HCT116 (cell line): ENCODE measurements at regions not wholly inside any gene's neighbourhood (a gene's known extent, or its start where the extent isn't known, plus 50 kb on each side); places are given as distances from the start of the nearest gene placed in this dataset.

Source experiments
- ATAC-seq: fragments of 200-7000 bp; cut with Tn5 transposase; 2 replicates; pipeline ENCODE4 v1.9.1; 2020; ENCODE audit warnings: mild to moderate bottlenecking, moderate library complexity
- BruUV-seq: library from RNA; stranded (reverse); fragments of 400-500 nt; replicated peaks from 2 replicates; lab custom pipeline; 2021; lab: Mats Ljungman, UMichigan
- CTCF ChIA-PET: fragments of 300-600 bp; sonication (Branson Sonifier 250); formaldehyde crosslinking; loops from one replicate; lab custom pipeline; 2021; ENCODE audit warnings: antibody characterized with exemption; lab: Charles Lee
- POLR2A ChIA-PET: fragments of 300-600, 350-600 bp; sonication (Branson Sonifier 250); formaldehyde crosslinking; loops from one replicate; lab custom pipeline; 2021; ENCODE audit warnings: antibody characterized with exemption; lab: Charles Lee
- RAD21 ChIA-PET, 2 experiments: fragments of 300-600 bp; sonication (Branson Sonifier 250); formaldehyde crosslinking; loops; one replicate each; lab custom pipeline; 2023; ENCODE audit warnings: low total read pairs in 2 of 2; ENCODE audit not compliant: uncharacterized antibody in 2 of 2, unreplicated experiment in 2 of 2, low non-redundant PET in 1 of 2; lab: Charles Lee
- DNase-seq: peaks from one replicate; pipeline ENCODE4 v3.0.0-alpha.2; 2010; ENCODE audit warnings: low read depth, low spot score
- H2AFZ ChIP-seq: fragments of 200-600 bp; shearing (Covaris generic), sonication (generic); 2 replicates; pipeline ENCODE4 v1.6.1; 2017; ENCODE audit warnings: low read depth, mixed run types, mixed read lengths, antibody characterized with exemption, low read length; ENCODE audit not compliant: poor library complexity, severe bottlenecking
- H3K27ac ChIP-seq: 2 replicates; pipeline ENCODE4 v1.5.1; 2012; ENCODE audit warnings: low read depth, low read length
- H3K27me3 ChIP-seq: fragments of 200-600 bp; sonication (generic); 2 replicates; pipeline ENCODE4 v1.6.1; 2016; ENCODE audit warnings: mixed run types, low read length, mixed read lengths; ENCODE audit not compliant: insufficient read depth
- H3K36me3 ChIP-seq, 2 experiments: fragments of 200-500 bp in 1 of 2; fragments of 200-600 bp in 1 of 2; sonication (Bioruptor generic) in 1 of 2; sonication (generic) in 1 of 2; 2 replicates each; pipeline versions ENCODE4 v1.5.1 to v1.6.1; 2014 to 2016; ENCODE audit warnings: low read length in 2 of 2, inconsistent platforms in 1 of 2, mixed read lengths in 1 of 2, mixed run types in 1 of 2; ENCODE audit not compliant: insufficient read depth in 2 of 2, control insufficient read depth in 1 of 2
- H3K4me1 ChIP-seq, 2 experiments: fragments of 200-600 bp in 1 of 2; sonication (generic) in 1 of 2; 2 replicates each; pipeline versions ENCODE4 v1.5.1 to v1.6.1; 2012 to 2017; ENCODE audit warnings: low read length in 2 of 2, inconsistent platforms in 1 of 2, mild to moderate bottlenecking in 1 of 2, mixed read lengths in 1 of 2, mixed run types in 1 of 2, moderate library complexity in 1 of 2; ENCODE audit not compliant: insufficient read depth in 2 of 2, control insufficient read depth in 1 of 2
- H3K4me2 ChIP-seq: fragments of 200-600 bp; sonication (generic); 2 replicates; pipeline ENCODE4 v1.6.1; 2017; ENCODE audit warnings: mixed run types, low read length, mixed read lengths
- H3K4me3 ChIP-seq, 2 experiments: fragments of 200-600 bp in 1 of 2; sonication (generic) in 1 of 2; replicated peaks in 1 of 2; 2 replicates each; pipeline ENCODE4 v1.5.1; 2011 to 2016; ENCODE audit warnings: low read length in 2 of 2, control low read depth in 1 of 2, low read depth in 1 of 2, mild to moderate bottlenecking in 1 of 2, mixed read lengths in 1 of 2, mixed run types in 1 of 2
- H3K79me2 ChIP-seq: fragments of 200-600 bp; sonication (generic); 2 replicates; pipeline ENCODE4 v1.6.1; 2017; ENCODE audit warnings: mild to moderate bottlenecking, mixed run types, low read length, moderate library complexity, mixed read lengths; ENCODE audit not compliant: insufficient read depth
- H3K9ac ChIP-seq: fragments of 200-600 bp; sonication (generic); 2 replicates; pipeline ENCODE4 v1.6.1; 2016; ENCODE audit warnings: low read length, mixed read lengths
- H3K9me2 ChIP-seq: fragments of 200-600 bp; sonication (generic), shearing (Covaris generic); 2 replicates; pipeline ENCODE4 v1.6.1; 2017; ENCODE audit warnings: mixed run types, mild to moderate bottlenecking, moderate library complexity; ENCODE audit not compliant: insufficient read depth
- H3K9me3 ChIP-seq, 2 experiments: fragments of 200-500 bp in 1 of 2; fragments of 200-600 bp in 1 of 2; sonication (Bioruptor generic) in 1 of 2; sonication (generic) in 1 of 2; 2 replicates each; pipeline ENCODE4 v1.6.1; 2014 to 2017; ENCODE audit warnings: low read length in 2 of 2, mixed read lengths in 2 of 2, inconsistent platforms in 1 of 2, low read depth in 1 of 2, mild to moderate bottlenecking in 1 of 2, mixed run types in 1 of 2, moderate library complexity in 1 of 2; ENCODE audit not compliant: control insufficient read depth in 1 of 2, insufficient read depth in 1 of 2
- H4K20me1 ChIP-seq: fragments of 200-600 bp; sonication (generic), shearing (Covaris generic); 2 replicates; pipeline ENCODE4 v1.6.1; 2017; ENCODE audit warnings: mixed run types, mild to moderate bottlenecking, moderate library complexity; ENCODE audit not compliant: insufficient read depth
- ATF3 ChIP-seq: IDR thresholded peaks from 2 replicates; pipeline ENCODE4 v1.6.1; 2012
- CBX3 ChIP-seq: IDR thresholded peaks from 2 replicates; pipeline ENCODE4 v1.6.1; 2012; ENCODE audit warnings: low read depth
- ELF1 ChIP-seq: IDR thresholded peaks from 2 replicates; pipeline ENCODE4 v1.6.1; 2012; ENCODE audit warnings: low read depth, borderline replicate concordance
- EZH2 ChIP-seq: fragments of 200-600 bp; sonication (generic); IDR thresholded peaks from 2 replicates; pipeline ENCODE4 v1.6.1; 2017; ENCODE audit warnings: antibody characterized with exemption, mixed run types
- FOSL1 ChIP-seq: IDR thresholded peaks from 2 replicates; pipeline ENCODE4 v1.6.1; 2012; ENCODE audit warnings: low read depth
- POLR2A ChIP-seq: IDR thresholded peaks from 2 replicates; pipeline ENCODE4 v1.7.0; 2011; ENCODE audit warnings: borderline replicate concordance; ENCODE audit not compliant: insufficient read depth, insufficient read length; ENCODE audit errors: extremely low read depth
- POLR2AphosphoS5 ChIP-seq: IDR thresholded peaks from 2 replicates; pipeline ENCODE4 v1.6.1; 2011; ENCODE audit warnings: mild to moderate bottlenecking, low read depth, low read length, moderate library complexity
- YY1 ChIP-seq: IDR thresholded peaks from 2 replicates; pipeline ENCODE4 v1.6.1; 2011; ENCODE audit warnings: low read length, low read depth, moderate library complexity, mild to moderate bottlenecking; ENCODE audit not compliant: insufficient replicate concordance; ENCODE audit errors: extremely low read depth
- ZBTB33 ChIP-seq: IDR thresholded peaks from 2 replicates; pipeline ENCODE4 v1.6.1; 2011; ENCODE audit warnings: mild to moderate bottlenecking, low read length, moderate library complexity; ENCODE audit not compliant: insufficient replicate concordance; ENCODE audit errors: extremely low read depth
- intact Hi-C: fragments of 100-400 bp; cut with micrococcal nuclease; formaldehyde crosslinking; loops from 2 replicates; pipeline ENCODE4 v1.10.0; 2022
- TF ChIP-seq, protein P1 (sequence below): IDR thresholded peaks from 2 replicates; pipeline ENCODE4 v1.6.1; 2012

GRCh38 chr16:76963614-76964315 lies 227.2 kb upstream of the MON1B start (continued):
- TF ChIP-seq POLR2AphosphoS5 (no peak), YY1 (no peak)

GRCh38 chr16:76964464-76965154 lies 226.4 kb upstream of the MON1B start:
- no TSS peak for BruUV-seq
- RAD21 ChIA-PET = no interaction called here

More at GRCh38 chr16:76964464-76965154, 226.4 kb upstream of the MON1B start:
- CTCF ChIA-PET = no interaction called here
- intact Hi-C loops = no loop called here
- Histone ChIP-seq H3K9me3 (no peaks in the 10 kb centered on the region; a peak in 1 of 4 replicates), H3K9ac (no peak overlapping the region), H3K4me2 (no peak overlapping the region)
- TF ChIP-seq EZH2 (no peak), ELF1 (no peak), CBX3 (no peak), ZBTB33 (no peak), YY1 (no peak), ATF3 (no peak), POLR2A (no peak), FOSL1 (no peak)
- TF ChIP-seq, protein P1, sequence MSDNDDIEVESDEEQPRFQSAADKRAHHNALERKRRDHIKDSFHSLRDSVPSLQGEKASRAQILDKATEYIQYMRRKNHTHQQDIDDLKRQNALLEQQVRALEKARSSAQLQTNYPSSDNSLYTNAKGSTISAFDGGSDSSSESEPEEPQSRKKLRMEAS = no peak
- TF ChIP-seq, all 23 proteins: peak for 0
- no peaks in the 10 kb centered on the region for H3K9me2 ChIP-seq
- no peak overlapping the region for H2AFZ ChIP-seq
- POLR2A ChIA-PET = no interaction called here
- no peaks in the 10 kb centered on the region for H3K27me3 ChIP-seq
- no peak for ATAC-seq
- no peak for DNase-seq
- H3K36me3 ChIP-seq = no peaks in the 10 kb centered on the region
- no peaks in the 10 kb centered on the region for H4K20me1 ChIP-seq
- H3K4me1 ChIP-seq = no peaks in the 10 kb centered on the region
- H3K79me2 ChIP-seq = no peaks in the 10 kb centered on the region
- H3K4me3 ChIP-seq = no peak overlapping the region
- no peak overlapping the region for H3K27ac ChIP-seq
